Glomerular visceral epithelial cell (primary cell): ENCODE measurements at regions not wholly inside any gene's neighbourhood (a gene's known extent, or its start where the extent isn't known, plus 50 kb on each side); places are given as distances from the start of the nearest gene placed in this dataset.
A peak's percentile ranks its signal among the peaks of the same experiment; 100 is the strongest.

Source experiments
- DNase-seq: peaks from one replicate; pipeline ENCODE4 v3.0.0-alpha.2; 2016; ENCODE audit errors: extremely low spot score

GRCh38 chr12:124431971-124432370, 135.4 kb downstream of the NCOR2 start:
- no peak for DNase-seq

- no peak for DNase-seq
These were observed 135.6 kb downstream of the RFLNA start for GRCh38 chr12:124430491-124430890.

- no peak for DNase-seq
These were observed 134.6 kb downstream of the RFLNA start for GRCh38 chr12:124429535-124429934.

DNA sequence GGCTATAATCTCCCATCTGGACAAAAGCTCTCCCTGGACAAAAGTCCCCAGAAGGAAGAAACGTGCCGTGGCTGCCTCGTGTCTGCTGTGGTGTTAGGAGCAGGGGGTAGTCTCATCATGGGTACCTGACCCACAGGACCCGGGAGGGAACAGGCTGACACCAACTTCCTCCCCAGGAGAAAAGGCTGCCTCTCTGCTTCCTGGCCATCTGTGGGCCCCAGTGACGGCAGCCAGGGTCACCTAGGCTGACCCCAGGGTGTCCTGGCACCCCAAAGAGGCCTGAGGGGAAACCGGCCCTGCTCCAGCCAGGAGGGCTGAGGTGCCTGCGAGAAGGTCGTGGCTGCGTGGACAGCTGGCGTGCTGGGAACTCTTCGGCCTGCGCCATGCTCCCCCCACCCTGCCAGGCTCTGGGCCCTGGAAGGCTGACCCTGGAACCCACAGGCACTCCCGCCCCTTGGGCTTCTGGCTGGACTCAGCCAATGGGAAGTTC, 133.9 kb downstream of the RFLNA start:
- no peak for DNase-seq

DNA sequence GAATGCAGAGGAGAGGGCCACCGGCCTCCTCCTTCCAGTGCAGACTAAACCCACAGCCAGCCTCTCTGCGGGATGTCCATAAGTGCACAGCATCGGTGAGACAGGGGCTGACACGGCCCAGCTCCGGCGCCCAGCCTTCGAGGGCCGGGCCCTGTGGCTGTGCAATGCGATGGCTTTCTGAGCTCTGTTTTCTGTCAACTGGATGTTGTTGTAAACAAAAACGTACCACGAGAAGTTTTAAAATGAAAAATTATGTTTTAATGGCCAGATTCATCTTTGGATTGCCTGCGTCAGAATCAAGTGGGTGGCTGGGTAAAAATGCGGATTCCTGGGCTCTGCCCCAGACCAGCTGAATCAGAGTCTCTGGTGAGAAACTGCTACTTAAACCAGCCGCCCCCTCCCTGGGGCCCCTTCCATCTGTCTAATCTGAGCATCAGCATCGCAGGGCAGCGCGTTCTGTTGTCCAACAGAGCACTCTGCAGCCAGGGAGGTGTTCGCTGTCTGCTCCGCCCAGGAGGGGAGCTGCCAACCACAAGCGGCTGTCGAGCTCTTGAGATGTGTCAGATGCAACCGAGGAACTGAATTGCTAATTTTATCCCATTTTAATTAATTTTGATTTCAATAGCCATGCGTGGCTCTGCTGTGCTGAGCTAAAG, 133.4 kb downstream of the RFLNA start:
- no peak for DNase-seq

DNA sequence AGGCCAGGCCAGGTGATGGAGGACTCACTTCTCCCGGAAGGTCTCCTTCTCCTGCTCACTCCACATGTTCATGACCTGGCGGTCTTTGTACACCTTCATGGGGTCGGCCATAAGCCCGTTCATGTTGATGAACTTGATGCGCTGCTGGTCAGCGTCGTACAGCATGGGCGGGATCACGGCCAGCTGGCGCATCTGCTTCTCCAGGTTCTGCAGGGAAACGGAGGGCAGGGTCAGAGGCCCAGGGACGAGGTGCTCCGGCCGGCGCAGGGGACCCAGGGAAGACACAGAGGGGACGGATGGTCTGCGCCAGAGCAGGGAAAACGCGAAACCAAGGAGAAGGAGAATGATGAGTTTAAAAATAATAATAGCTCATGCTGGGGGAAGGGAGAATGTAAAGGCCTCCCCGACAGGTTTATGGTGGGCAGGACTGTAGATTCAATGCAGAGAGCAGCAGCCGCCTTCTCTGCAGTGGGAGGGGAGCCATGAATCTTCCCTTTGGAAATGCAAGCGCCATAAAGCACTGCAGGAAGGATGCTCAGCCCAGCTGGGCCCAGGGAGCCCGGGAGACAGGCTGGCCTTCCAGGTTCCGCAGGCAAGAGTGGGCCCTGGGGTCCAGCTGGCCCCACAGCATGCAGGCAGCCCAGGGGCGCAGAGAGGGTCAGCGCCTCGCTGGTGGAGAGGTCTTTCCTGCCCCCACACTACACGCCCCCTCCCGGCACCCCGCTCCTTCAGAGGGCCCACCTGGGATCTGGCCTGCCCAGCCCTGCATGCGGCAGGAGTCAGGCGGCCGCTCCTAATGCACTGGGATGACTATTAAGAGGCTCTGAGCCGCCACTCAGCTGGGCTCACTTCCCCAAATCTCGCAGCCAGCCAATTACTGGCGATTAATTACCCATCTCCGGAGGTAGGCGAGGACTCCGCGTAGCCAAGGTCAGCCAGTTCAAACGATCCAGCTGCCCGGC, 132.0 kb downstream of the RFLNA start:
- no peak for DNase-seq

- no peak for DNase-seq
These were observed 130.8 kb downstream of the RFLNA start for GRCh38 chr12:124425667-124426066.

DNA sequence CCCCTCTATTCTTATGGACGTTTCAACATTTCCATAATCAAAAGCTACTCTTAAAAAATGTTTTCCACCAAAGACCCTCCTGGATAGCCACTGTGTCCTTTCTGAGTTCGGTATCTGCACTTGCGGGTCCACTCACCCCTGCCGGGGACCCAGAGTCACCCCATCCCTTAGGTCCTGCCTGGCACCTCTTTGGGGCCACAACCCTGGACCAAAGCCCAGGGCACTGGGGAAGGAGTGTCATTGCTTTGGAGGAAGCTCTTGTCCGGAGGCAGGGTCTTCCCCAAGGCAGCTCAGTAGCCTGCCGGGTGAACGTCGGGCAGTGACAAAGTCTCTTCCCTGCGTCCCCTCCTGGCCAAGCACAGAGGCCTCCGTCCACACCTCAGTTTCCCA, 129.6 kb downstream of the RFLNA start:
- DNase-seq: no peak

GRCh38 chr12:124423761-124424515, 129.0 kb downstream of the RFLNA start:
- DNase-seq: no peak

GRCh38 chr12:124422570-124423523, 128.0 kb downstream of the RFLNA start:
- DNase-seq: peak; percentile 96

DNA sequence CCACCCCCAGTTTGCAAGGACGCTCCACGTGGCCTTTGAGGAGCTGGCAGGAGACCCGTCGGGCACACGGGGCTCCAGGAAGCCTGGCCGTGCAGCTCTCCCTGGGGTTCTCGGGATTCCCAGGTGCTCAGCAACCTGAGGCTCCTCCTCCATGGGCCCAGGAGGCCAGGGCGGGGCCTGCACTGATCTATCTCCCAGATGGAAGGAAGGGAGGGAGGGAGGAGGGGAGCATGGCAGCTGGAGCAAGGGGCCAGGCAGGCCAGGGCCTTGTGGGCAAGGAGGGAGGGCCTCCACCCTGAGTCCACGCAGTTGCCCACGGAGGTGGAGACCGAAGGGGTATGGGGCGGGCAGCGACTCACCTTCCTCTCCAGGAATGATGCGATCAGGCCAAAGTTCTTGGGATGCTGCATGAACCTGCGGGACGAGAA, 127.3 kb downstream of the RFLNA start:
- DNase-seq: peak; percentile 64

- no peak for DNase-seq
These were observed 126.2 kb downstream of the RFLNA start for GRCh38 chr12:124420996-124421674.

GRCh38 chr12:124420041-124420995, 125.4 kb downstream of the RFLNA start:
- no peak for DNase-seq

- DNase-seq: no peak
These were observed 124.6 kb downstream of the RFLNA start for GRCh38 chr12:124419292-124420040.

GRCh38 chr12:124418791-124419190, 123.9 kb downstream of the RFLNA start:
- no peak for DNase-seq

DNA sequence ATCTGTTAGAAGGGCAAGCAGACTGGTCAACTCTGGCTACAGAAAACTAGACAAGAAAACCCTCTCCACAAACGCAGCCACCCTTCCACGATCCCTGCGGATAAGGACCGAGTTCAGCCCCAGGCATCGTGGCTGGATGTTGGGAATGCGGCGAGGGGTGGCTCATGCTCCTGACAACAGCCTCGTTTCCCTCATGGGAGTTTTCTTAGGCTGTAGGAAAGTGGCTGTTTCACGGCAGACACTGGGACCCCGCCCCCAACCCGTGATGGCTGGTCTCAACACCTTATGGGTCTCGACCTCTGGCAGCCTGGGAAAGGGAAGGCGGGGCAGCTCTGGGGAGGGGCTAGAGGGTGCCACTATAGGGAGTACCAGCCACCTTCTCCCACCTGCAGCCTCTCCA, 123.3 kb downstream of the RFLNA start:
- DNase-seq: no peak

DNA sequence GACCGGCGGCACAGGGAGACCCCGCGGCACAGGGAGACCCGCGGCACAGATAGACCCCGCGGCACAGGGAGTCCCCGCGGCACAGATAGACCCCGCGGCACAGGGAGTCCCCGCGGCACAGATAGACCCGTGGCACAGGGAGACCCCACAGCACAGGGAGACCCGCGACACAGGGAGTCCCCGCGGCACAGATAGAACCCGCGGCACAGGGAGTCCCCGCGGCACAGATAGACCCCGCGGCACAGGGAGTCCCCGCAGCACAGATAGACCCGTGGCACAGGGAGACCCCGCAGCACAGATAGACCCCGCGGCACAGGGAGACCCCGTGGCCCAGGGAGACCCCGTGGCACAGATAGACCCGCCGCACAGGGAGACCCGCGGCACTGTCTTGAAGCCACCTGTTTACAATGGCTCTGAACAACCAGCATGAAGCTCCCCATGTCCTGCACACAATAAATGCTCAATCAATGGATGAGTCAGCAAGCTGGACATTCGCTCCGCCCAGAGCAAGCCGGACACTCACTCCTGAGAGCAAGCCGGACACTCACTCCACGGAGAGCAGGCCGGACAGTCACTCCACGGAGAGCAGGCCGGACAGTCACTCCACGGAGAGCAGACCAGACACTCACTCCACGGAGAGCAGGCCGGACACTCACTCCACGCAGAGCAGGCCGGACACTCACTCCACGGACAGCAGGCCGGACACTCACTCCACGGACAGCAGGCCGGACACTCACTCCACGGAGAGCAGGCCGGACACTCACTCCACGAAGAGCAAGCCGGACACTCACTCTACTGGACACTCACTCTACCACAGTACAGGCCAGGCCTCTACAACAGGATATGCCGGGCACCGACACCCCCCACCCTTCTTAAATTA, 121.9 kb downstream of the RFLNA start:
- DNase-seq: no peak
